ENCODE measurements at regions not wholly inside any gene's neighbourhood (a gene's known extent, or its start where the extent isn't known, plus 50 kb on each side); places are given as distances from the start of the nearest gene placed in this dataset.

GRCh38 chr6:164579035-164579434 is 730.4 kb downstream of the C6orf118 start:
- no peaks in the 10 kb centered on the region for H3K27me3 ChIP-seq (ENCODE audit: control insufficient read depth in 1 of 2, insufficient read depth in 2 of 2, low read length in 2 of 2)
- no peak overlapping the region for H3K27ac ChIP-seq (ENCODE audit: low read depth, low read length)
- no peaks in the 10 kb centered on the region for H3K4me1 ChIP-seq (ENCODE audit: control insufficient read depth in 1 of 2, insufficient read depth in 2 of 2, low read length in 2 of 2)
- H3K36me3 ChIP-seq (ENCODE audit: control insufficient read depth in 1 of 2, insufficient read depth in 2 of 2, low read length in 2 of 2): no peaks in the 10 kb centered on the region
- H3K9ac ChIP-seq (ENCODE audit: low read depth in 1 of 2, low read length in 2 of 2): no peak overlapping the region
- peaks cover 14 to 22% of the 10 kb centered on the region in 2 donors for H3K9me3 ChIP-seq (ENCODE audit: control insufficient read depth in 1 of 2, low read length in 2 of 2)
- H3K4me3 ChIP-seq (ENCODE audit: low read depth in 1 of 2, low read length in 2 of 2): no peak overlapping the region

DNA sequence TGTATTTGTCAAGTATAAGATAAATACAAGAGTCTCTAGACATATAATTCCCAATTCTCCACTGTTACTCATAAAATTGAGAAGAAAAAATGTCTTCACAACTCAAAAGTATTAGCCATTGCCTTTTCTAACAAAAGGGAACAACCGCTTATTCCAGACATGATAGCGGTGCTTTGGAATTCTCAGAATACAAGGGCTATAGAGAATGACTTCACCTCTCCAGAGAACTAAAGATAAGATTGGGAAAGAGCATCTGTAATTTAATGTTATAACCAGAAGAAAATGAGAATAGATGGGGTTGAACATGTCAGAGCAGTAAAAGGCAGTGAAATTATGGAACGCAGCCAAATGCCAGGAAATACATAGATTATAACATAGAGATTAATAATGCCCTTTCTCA is 730.8 kb downstream of the C6orf118 start:
- no peak overlapping the region for H3K4me3 ChIP-seq (ENCODE audit: low read depth in 1 of 2, low read length in 2 of 2)
- H3K27ac ChIP-seq (ENCODE audit: low read depth, low read length): no peak overlapping the region
- peaks cover 14 to 22% of the 10 kb centered on the region in 2 donors for H3K9me3 ChIP-seq (ENCODE audit: control insufficient read depth in 1 of 2, low read length in 2 of 2)
- no peaks in the 10 kb centered on the region for H3K36me3 ChIP-seq (ENCODE audit: control insufficient read depth in 1 of 2, insufficient read depth in 2 of 2, low read length in 2 of 2)
- H3K9ac ChIP-seq (ENCODE audit: low read depth in 1 of 2, low read length in 2 of 2): no peak overlapping the region
- no peaks in the 10 kb centered on the region for H3K4me1 ChIP-seq (ENCODE audit: control insufficient read depth in 1 of 2, insufficient read depth in 2 of 2, low read length in 2 of 2)
- H3K27me3 ChIP-seq (ENCODE audit: control insufficient read depth in 1 of 2, insufficient read depth in 2 of 2, low read length in 2 of 2): no peaks in the 10 kb centered on the region

- H3K27me3 ChIP-seq (ENCODE audit: control insufficient read depth in 1 of 2, insufficient read depth in 2 of 2, low read length in 2 of 2): no peaks in the 10 kb centered on the region
- no peak overlapping the region for H3K27ac ChIP-seq (ENCODE audit: low read depth, low read length)
- no peaks in the 10 kb centered on the region for H3K36me3 ChIP-seq (ENCODE audit: control insufficient read depth in 1 of 2, insufficient read depth in 2 of 2, low read length in 2 of 2)
Observed at GRCh38 chr6:164570801-164571200, 738.6 kb downstream of the C6orf118 start.

DNA sequence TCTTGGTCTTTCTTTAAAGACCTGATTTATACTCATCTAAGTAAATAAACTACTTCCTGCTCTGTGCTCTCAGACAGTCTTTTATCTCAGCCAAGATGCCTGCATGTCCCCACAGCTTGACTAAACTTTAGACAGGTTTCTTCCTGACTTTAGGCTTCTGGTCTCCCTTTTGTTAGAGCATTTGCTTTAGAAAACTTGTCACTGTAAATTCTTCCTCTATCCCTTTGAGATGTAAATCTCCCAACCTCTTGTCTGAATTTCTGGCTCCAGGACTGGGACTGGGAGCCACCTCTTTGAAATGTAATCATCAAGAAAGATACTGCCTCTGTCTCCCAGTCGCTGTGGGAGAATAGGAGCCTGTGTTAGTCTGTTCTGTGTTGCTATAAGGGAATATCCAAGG is 739.9 kb downstream of the C6orf118 start:
- Histone ChIP-seq H3K4me1 (ENCODE audit: control insufficient read depth in 1 of 2, insufficient read depth in 2 of 2, low read length in 2 of 2) (no peaks in the 10 kb centered on the region), H3K9me3 (ENCODE audit: control insufficient read depth in 1 of 2, low read length in 2 of 2) (peaks cover 0 to 9% of the 10 kb centered on the region in 2 donors), H3K9ac (ENCODE audit: low read depth in 1 of 2, low read length in 2 of 2) (no peak overlapping the region), H3K36me3 (ENCODE audit: control insufficient read depth in 1 of 2, insufficient read depth in 2 of 2, low read length in 2 of 2) (no peaks in the 10 kb centered on the region), H3K27ac (ENCODE audit: low read depth, low read length) (no peak overlapping the region), H3K27me3 (ENCODE audit: control insufficient read depth in 1 of 2, insufficient read depth in 2 of 2, low read length in 2 of 2) (no peaks in the 10 kb centered on the region), H3K4me3 (ENCODE audit: low read depth in 1 of 2, low read length in 2 of 2) (no peak overlapping the region)

More at GRCh38 chr6:164570801-164571200, 738.6 kb downstream of the C6orf118 start:
- Histone ChIP-seq H3K9me3 (ENCODE audit: control insufficient read depth in 1 of 2, low read length in 2 of 2) (peaks cover 0 to 9% of the 10 kb centered on the region in 2 donors), H3K4me3 (ENCODE audit: low read depth in 1 of 2, low read length in 2 of 2) (no peak overlapping the region), H3K9ac (ENCODE audit: low read depth in 1 of 2, low read length in 2 of 2) (no peak overlapping the region), H3K4me1 (ENCODE audit: control insufficient read depth in 1 of 2, insufficient read depth in 2 of 2, low read length in 2 of 2) (no peaks in the 10 kb centered on the region)

- Histone ChIP-seq H3K9ac (ENCODE audit: low read depth in 1 of 2, low read length in 2 of 2) (no peak overlapping the region), H3K36me3 (ENCODE audit: control insufficient read depth in 1 of 2, insufficient read depth in 2 of 2, low read length in 2 of 2) (no peaks in the 10 kb centered on the region), H3K4me3 (ENCODE audit: low read depth in 1 of 2, low read length in 2 of 2) (no peak overlapping the region), H3K27me3 (ENCODE audit: control insufficient read depth in 1 of 2, insufficient read depth in 2 of 2, low read length in 2 of 2) (no peaks in the 10 kb centered on the region), H3K9me3 (ENCODE audit: control insufficient read depth in 1 of 2, low read length in 2 of 2) (peaks cover 15 to 18% of the 10 kb centered on the region in 2 donors), H3K4me1 (ENCODE audit: control insufficient read depth in 1 of 2, insufficient read depth in 2 of 2, low read length in 2 of 2) (no peaks in the 10 kb centered on the region), H3K27ac (ENCODE audit: low read depth, low read length) (no peak overlapping the region)
Observed at GRCh38 chr6:164563924-164564323, 745.5 kb downstream of the C6orf118 start.

GRCh38 chr6:164561656-164562055 is 747.7 kb downstream of the C6orf118 start:
- H3K27ac ChIP-seq (ENCODE audit: low read depth, low read length): no peak overlapping the region
- H3K9ac ChIP-seq (ENCODE audit: low read depth in 1 of 2, low read length in 2 of 2): no peak overlapping the region
- no peaks in the 10 kb centered on the region for H3K36me3 ChIP-seq (ENCODE audit: control insufficient read depth in 1 of 2, insufficient read depth in 2 of 2, low read length in 2 of 2)
- no peak overlapping the region for H3K4me3 ChIP-seq (ENCODE audit: low read depth in 1 of 2, low read length in 2 of 2)
- no peaks in the 10 kb centered on the region for H3K27me3 ChIP-seq (ENCODE audit: control insufficient read depth in 1 of 2, insufficient read depth in 2 of 2, low read length in 2 of 2)
- H3K4me1 ChIP-seq (ENCODE audit: control insufficient read depth in 1 of 2, insufficient read depth in 2 of 2, low read length in 2 of 2): no peaks in the 10 kb centered on the region
- peaks cover 16 to 18% of the 10 kb centered on the region in 2 donors for H3K9me3 ChIP-seq (ENCODE audit: control insufficient read depth in 1 of 2, low read length in 2 of 2)

GRCh38 chr6:164554700-164555476 is 754.5 kb downstream of the C6orf118 start:
- no peak overlapping the region for H3K4me3 ChIP-seq (ENCODE audit: low read depth in 1 of 2, low read length in 2 of 2)

DNA sequence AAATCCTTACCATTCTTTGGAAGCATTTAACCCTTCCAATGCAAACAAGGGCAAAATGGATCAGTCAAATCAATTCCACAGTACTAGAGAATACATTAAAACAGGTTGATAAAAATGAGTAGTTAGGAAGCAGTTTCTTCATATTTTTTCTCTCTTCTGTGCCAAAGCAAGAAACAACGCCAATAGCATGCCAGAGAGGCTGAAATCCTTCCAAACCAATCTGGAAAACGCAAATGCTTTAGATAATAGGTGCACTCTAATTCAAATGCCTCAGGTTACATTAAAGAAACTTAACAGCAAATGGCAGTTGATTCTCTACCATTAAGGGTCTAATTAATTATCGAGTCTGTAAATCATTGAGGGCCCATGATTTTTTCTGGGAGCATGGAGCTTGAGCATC is 755.2 kb downstream of the C6orf118 start:
- no peak overlapping the region for H3K9ac ChIP-seq (ENCODE audit: low read depth in 1 of 2, low read length in 2 of 2)
- peaks cover 0 to 10% of the 10 kb centered on the region in 2 donors for H3K9me3 ChIP-seq (ENCODE audit: control insufficient read depth in 1 of 2, low read length in 2 of 2)
- no peaks in the 10 kb centered on the region for H3K27me3 ChIP-seq (ENCODE audit: control insufficient read depth in 1 of 2, insufficient read depth in 2 of 2, low read length in 2 of 2)
- H3K36me3 ChIP-seq (ENCODE audit: control insufficient read depth in 1 of 2, insufficient read depth in 2 of 2, low read length in 2 of 2): no peaks in the 10 kb centered on the region
- H3K4me1 ChIP-seq (ENCODE audit: control insufficient read depth in 1 of 2, insufficient read depth in 2 of 2, low read length in 2 of 2): no peaks in the 10 kb centered on the region
- no peak overlapping the region for H3K4me3 ChIP-seq (ENCODE audit: low read depth in 1 of 2, low read length in 2 of 2)
- no peak overlapping the region for H3K27ac ChIP-seq (ENCODE audit: low read depth, low read length)

More at GRCh38 chr6:164554700-164555476, 754.5 kb downstream of the C6orf118 start:
- Histone ChIP-seq H3K4me1 (ENCODE audit: control insufficient read depth in 1 of 2, insufficient read depth in 2 of 2, low read length in 2 of 2) (no peaks in the 10 kb centered on the region), H3K9me3 (ENCODE audit: control insufficient read depth in 1 of 2, low read length in 2 of 2) (peaks cover 0 to 10% of the 10 kb centered on the region in 2 donors), H3K27me3 (ENCODE audit: control insufficient read depth in 1 of 2, insufficient read depth in 2 of 2, low read length in 2 of 2) (no peaks in the 10 kb centered on the region), H3K27ac (ENCODE audit: low read depth, low read length) (no peak overlapping the region), H3K9ac (ENCODE audit: low read depth in 1 of 2, low read length in 2 of 2) (no peak overlapping the region), H3K36me3 (ENCODE audit: control insufficient read depth in 1 of 2, insufficient read depth in 2 of 2, low read length in 2 of 2) (no peaks in the 10 kb centered on the region)

GRCh38 chr6:164551706-164552105 is 757.7 kb downstream of the C6orf118 start:
- H3K27ac ChIP-seq (ENCODE audit: low read depth, low read length): no peak overlapping the region
- peaks cover 0 to 5% of the 10 kb centered on the region in 2 donors for H3K9me3 ChIP-seq (ENCODE audit: control insufficient read depth in 1 of 2, low read length in 2 of 2)
- H3K4me1 ChIP-seq (ENCODE audit: control insufficient read depth in 1 of 2, insufficient read depth in 2 of 2, low read length in 2 of 2): no peaks in the 10 kb centered on the region
- no peaks in the 10 kb centered on the region for H3K36me3 ChIP-seq (ENCODE audit: control insufficient read depth in 1 of 2, insufficient read depth in 2 of 2, low read length in 2 of 2)
- H3K9ac ChIP-seq (ENCODE audit: low read depth in 1 of 2, low read length in 2 of 2): no peak overlapping the region
- H3K4me3 ChIP-seq (ENCODE audit: low read depth in 1 of 2, low read length in 2 of 2): no peak overlapping the region
- no peaks in the 10 kb centered on the region for H3K27me3 ChIP-seq (ENCODE audit: control insufficient read depth in 1 of 2, insufficient read depth in 2 of 2, low read length in 2 of 2)

DNA sequence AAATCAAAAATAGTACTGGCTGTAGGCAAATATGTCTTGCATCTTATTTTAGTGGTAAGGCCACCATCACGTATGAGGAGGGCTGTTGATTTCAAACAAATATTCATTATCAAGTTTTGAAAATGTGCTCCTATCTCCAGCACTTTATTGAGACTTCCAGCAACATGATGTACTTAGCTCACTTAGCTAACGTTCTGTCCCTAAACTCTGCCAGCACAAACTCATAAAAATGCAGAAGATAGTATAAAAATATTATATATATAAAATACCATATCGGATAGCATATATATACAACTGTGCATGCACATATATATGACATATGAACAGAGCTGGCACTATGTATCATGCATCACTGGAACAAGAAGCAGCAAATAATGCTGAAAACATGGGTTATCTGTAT is 762.3 kb downstream of the C6orf118 start:
- Histone ChIP-seq H3K4me1 (ENCODE audit: control insufficient read depth in 1 of 2, insufficient read depth in 2 of 2, low read length in 2 of 2) (no peaks in the 10 kb centered on the region), H3K27me3 (ENCODE audit: control insufficient read depth in 1 of 2, insufficient read depth in 2 of 2, low read length in 2 of 2) (no peaks in the 10 kb centered on the region), H3K9ac (ENCODE audit: low read depth in 1 of 2, low read length in 2 of 2) (no peak overlapping the region), H3K4me3 (ENCODE audit: low read depth in 1 of 2, low read length in 2 of 2) (no peak overlapping the region), H3K36me3 (ENCODE audit: control insufficient read depth in 1 of 2, insufficient read depth in 2 of 2, low read length in 2 of 2) (no peaks in the 10 kb centered on the region), H3K9me3 (ENCODE audit: control insufficient read depth in 1 of 2, low read length in 2 of 2) (peaks cover 0 to 11% of the 10 kb centered on the region in 2 donors), H3K27ac (ENCODE audit: low read depth, low read length) (no peak overlapping the region)
